NCI-H510A treated with DMSO at 0.1 percent for 48 hours (cell line): ENCODE measurements at regions not wholly inside any gene's neighbourhood (a gene's known extent, or its start where the extent isn't known, plus 50 kb on each side); places are given as distances from the start of the nearest gene placed in this dataset.
A peak's percentile ranks its signal among the peaks of the same experiment; 100 is the strongest.
"Not testable (repeated sequence)": the region's sequence is repeated elsewhere in the genome, so short reads cannot be mapped to it uniquely, and the experiment has no call there.

Experiments used
- DNase-seq: peaks from one replicate; lab custom pipeline; 2025; lab: John Stamatoyannopoulos, UW

- no peak for DNase-seq
Observed at GRCh38 chrX:138859421-138859820, 147.9 kb upstream of the FGF13 start.

GRCh38 chrX:138858951-138859350 is 147.4 kb upstream of the FGF13 start:
- no peak for DNase-seq

- DNase-seq: no peak
Observed at GRCh38 chrX:138858438-138858837, 146.9 kb upstream of the FGF13 start.

- DNase-seq: no peak
Observed at GRCh38 chrX:138856881-138857604, 145.5 kb upstream of the FGF13 start.

- no peak for DNase-seq
Observed at GRCh38 chrX:138853936-138854335, 142.4 kb upstream of the FGF13 start.

GRCh38 chrX:138849521-138849920 is 138.0 kb upstream of the FGF13 start:
- DNase-seq: no peak

- no peak for DNase-seq
Observed at GRCh38 chrX:138847930-138848329, 136.4 kb upstream of the FGF13 start.

- DNase-seq: no peak
Observed at GRCh38 chrX:138845786-138846185, 134.3 kb upstream of the FGF13 start.

GRCh38 chrX:138807400-138807799 is 95.9 kb upstream of the FGF13 start:
- not testable (repeated sequence) for DNase-seq

- DNase-seq: no peak
Observed at GRCh38 chrX:138794246-138794645, 82.7 kb upstream of the FGF13 start.

GRCh38 chrX:138791551-138791950 is 80.0 kb upstream of the FGF13 start:
- no peak for DNase-seq

- DNase-seq: no peak
Observed at GRCh38 chrX:138788771-138789170, 77.3 kb upstream of the FGF13 start.

- not testable (repeated sequence) for DNase-seq
Observed at GRCh38 chrX:138778576-138778909, 67.0 kb upstream of the FGF13 start.

- not testable (repeated sequence) for DNase-seq
Observed at GRCh38 chrX:138777908-138778575, 66.5 kb upstream of the FGF13 start.

- DNase-seq: no peak
Observed at GRCh38 chrX:138777230-138777629, 65.7 kb upstream of the FGF13 start.

- DNase-seq: peak; percentile 4
Observed at GRCh38 chrX:138775517-138775916, 64.0 kb upstream of the FGF13 start.

- DNase-seq: no peak
Observed at GRCh38 chrX:138771047-138771446, 59.5 kb upstream of the FGF13 start.

- no peak for DNase-seq
Observed at GRCh38 chrX:138769918-138770317, 58.4 kb upstream of the FGF13 start.

GRCh38 chrX:138765051-138765450 is 53.5 kb upstream of the FGF13 start:
- no peak for DNase-seq

GRCh38 chrX:138763761-138764160 is 52.2 kb upstream of the FGF13 start:
- no peak for DNase-seq

GRCh38 chrX:138761380-138761779 is 49.9 kb upstream of the FGF13 start:
- DNase-seq: no peak
